Upper lobe of left lung (tissue), 4 donors: ENCODE measurements at regions not wholly inside any gene's neighbourhood (a gene's known extent, or its start where the extent isn't known, plus 50 kb on each side); places are given as distances from the start of the nearest gene placed in this dataset.

Experiments
- EP300 ChIP-seq, 4 donors: sonication (generic); formaldehyde crosslinking; IDR thresholded peaks; one replicate each; pipeline ENCODE4 v1.5.1; 2017; ENCODE audit warnings: antibody characterized with exemption in 4 of 4, control low read depth in 2 of 4
- POLR2A ChIP-seq, 4 donors: fragments of 450-650 bp; IDR thresholded peaks; one replicate each; pipeline ENCODE4 v1.5.1; 2016 to 2017; ENCODE audit warnings: antibody characterized with exemption in 4 of 4, mild to moderate bottlenecking in 2 of 4
- TF ChIP-seq, protein P1 (sequence below), 6 experiments: fragments of 450-650 bp in 4 of 6; fragments of 200-600 bp in 2 of 6; sonication (generic) in 2 of 6; IDR thresholded peaks; one replicate each; pipeline ENCODE4 v1.5.1; 2016 to 2019; ENCODE audit warnings: antibody characterized with exemption in 6 of 6

DNA sequence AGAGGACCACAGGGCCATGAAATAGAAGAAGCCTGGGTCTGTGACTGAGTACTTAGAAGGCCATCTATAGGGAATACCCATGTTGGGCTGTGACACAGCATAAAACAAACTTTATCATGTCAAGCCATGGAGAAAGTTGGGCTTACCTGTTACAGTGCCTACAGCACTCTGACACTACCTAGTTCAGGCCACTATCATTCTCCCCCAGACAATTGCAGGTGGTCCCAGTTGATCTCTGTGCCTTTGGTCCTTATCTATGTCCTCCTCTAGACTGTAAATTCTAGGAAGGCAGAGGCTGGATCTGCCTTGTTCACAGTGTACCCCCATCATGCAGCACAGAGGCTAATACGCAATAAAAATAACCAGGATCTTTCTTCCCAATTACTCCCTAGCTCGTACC, 69.1 kb downstream of the GCC1 start:
- TF ChIP-seq EP300 (IDR thresholded peaks at IDR 0.05), result no peak
- TF ChIP-seq, protein P1, sequence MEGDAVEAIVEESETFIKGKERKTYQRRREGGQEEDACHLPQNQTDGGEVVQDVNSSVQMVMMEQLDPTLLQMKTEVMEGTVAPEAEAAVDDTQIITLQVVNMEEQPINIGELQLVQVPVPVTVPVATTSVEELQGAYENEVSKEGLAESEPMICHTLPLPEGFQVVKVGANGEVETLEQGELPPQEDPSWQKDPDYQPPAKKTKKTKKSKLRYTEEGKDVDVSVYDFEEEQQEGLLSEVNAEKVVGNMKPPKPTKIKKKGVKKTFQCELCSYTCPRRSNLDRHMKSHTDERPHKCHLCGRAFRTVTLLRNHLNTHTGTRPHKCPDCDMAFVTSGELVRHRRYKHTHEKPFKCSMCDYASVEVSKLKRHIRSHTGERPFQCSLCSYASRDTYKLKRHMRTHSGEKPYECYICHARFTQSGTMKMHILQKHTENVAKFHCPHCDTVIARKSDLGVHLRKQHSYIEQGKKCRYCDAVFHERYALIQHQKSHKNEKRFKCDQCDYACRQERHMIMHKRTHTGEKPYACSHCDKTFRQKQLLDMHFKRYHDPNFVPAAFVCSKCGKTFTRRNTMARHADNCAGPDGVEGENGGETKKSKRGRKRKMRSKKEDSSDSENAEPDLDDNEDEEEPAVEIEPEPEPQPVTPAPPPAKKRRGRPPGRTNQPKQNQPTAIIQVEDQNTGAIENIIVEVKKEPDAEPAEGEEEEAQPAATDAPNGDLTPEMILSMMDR (IDR thresholded peaks at IDR 0.05), result no peak
- no peak for TF ChIP-seq POLR2A (IDR thresholded peaks at IDR 0.05)
